ENCODE measurements at regions not wholly inside any gene's neighbourhood (a gene's known extent, or its start where the extent isn't known, plus 50 kb on each side); places are given as distances from the start of the nearest gene placed in this dataset.
A peak's percentile ranks its signal among the peaks of the same experiment; 100 is the strongest.

DNA sequence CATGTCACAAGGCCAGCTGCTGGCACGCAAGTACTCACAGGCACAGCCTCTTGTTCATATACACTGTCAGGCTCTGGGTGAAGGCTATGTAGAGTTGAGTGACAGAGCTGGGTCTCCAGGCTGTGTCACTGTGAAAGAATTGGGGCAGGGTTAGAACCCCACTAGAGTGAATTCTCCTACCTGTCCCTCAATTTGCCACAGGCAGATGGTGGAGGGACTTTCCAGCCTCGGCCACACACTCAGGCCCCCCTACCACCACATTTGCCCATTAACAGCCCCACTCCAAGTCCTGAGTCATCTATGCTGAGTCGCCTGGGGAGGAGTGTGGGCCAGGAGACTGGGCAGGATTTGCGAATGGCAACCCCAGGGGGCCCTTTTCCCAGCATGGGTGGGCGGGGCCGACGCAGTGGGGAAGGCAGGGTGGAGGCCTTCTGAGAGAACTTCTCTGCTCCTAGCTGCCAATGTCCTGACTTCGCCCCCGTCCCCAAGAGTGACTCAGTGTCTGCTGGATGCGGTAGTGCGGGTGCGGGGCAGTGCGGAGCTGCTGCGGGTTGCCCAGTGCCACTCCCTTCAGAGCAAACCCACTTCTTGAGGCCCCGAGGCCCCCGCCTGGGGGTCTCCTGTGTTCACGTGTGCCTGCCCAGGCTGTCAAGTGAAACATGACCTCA lies 50.3 kb upstream of the PSD2 start:
- no peaks in the 10 kb centered on the region for H3K36me3 Mint-ChIP-seq (ENCODE audit: low read depth)
- DNase-seq (peak; percentile 63), ATAC-seq (peak; percentile 16)
- no peak overlapping the region for H3K27ac Mint-ChIP-seq
- H3K27me3 Mint-ChIP-seq: peaks cover 17% of the 10 kb centered on the region
- H3K4me3 Mint-ChIP-seq: no peak overlapping the region
- peaks cover 56% of the 10 kb centered on the region for H3K4me1 Mint-ChIP-seq
- H3K9me3 Mint-ChIP-seq: no peaks in the 10 kb centered on the region

DNA sequence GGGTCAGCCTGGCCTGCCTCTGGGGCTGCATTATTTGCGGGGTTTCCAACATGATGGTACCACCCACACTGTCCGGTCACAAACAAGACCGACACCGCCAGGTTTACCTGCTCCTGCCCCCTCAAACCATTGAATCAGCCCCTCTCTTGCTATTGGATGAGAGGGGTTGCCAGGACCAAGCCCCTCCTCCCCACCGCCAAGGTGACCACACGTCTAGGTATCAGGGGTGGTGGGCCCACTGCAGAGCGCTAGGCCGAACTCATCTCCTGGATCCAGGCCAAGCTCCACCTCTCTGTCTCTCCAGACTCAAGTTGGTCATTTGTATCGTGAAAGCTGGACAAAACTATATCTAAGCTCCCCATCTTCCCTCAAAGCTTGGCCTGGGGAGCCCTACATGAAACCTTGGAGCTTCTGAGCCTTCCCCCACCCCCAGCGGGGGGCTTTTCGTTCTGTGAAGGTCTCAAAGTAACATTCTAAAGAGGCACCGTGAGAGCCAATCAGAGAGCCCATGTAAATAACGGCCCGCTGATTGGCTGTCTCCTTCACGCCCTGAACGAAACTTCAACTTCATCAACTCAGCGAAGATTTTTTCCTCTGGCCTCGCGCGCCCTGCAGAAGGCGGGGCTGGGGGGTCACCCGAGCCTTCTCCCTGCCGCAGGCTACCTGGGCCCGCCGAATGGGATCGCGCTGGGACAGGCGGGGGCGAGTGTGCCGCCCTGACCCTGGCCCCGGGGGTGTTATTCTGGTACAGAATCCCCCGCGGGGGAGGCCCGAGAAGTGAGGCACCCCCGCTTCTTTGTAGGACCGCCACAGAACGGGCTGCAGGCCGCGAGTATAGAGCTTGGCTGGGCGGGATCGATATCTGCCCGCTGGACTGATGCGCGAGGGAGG lies 49.6 kb upstream of the PSD2 start:
- H3K4me1 Mint-ChIP-seq: peaks cover 54% of the 10 kb centered on the region
- peak; percentile 8 for ATAC-seq
- peak; percentile 62 for DNase-seq
- no peaks in the 10 kb centered on the region for H3K36me3 Mint-ChIP-seq (ENCODE audit: low read depth)
- H3K27me3 Mint-ChIP-seq: peaks cover 19% of the 10 kb centered on the region
- peak overlapping the region; percentile 75 for H3K4me3 Mint-ChIP-seq
- H3K27ac Mint-ChIP-seq: peak overlapping the region; percentile 13
- H3K9me3 Mint-ChIP-seq: no peaks in the 10 kb centered on the region
